Kidney epithelial cell (primary cell): ENCODE measurements at regions not wholly inside any gene's neighbourhood (a gene's known extent, or its start where the extent isn't known, plus 50 kb on each side); places are given as distances from the start of the nearest gene placed in this dataset.

ENCODE experiments used
- DNase-seq: peaks from one replicate; pipeline ENCODE4 v3.0.0-alpha.2; 2010; ENCODE audit warnings: low read depth
- H3K27me3 ChIP-seq: 2 replicates; pipeline ENCODE4 v1.6.0; 2011; ENCODE audit warnings: low read length; ENCODE audit not compliant: control insufficient read depth, insufficient read depth
- H3K36me3 ChIP-seq: 2 replicates; pipeline ENCODE4 v1.5.1; 2011; ENCODE audit warnings: low read length; ENCODE audit not compliant: control insufficient read depth, insufficient read depth
- H3K4me3 ChIP-seq: 2 replicates; pipeline ENCODE4 v1.5.1; 2011; ENCODE audit warnings: low read depth, mild to moderate bottlenecking, control low read depth, low read length
- CTCF ChIP-seq: IDR thresholded peaks from 2 replicates; pipeline ENCODE4 v1.5.1; 2011; ENCODE audit warnings: mild to moderate bottlenecking, moderate library complexity, low read length, control low read depth, inconsistent platforms; ENCODE audit not compliant: insufficient read depth, poor library complexity, severe bottlenecking

- TF ChIP-seq CTCF, result no peak
- Histone ChIP-seq H3K36me3 (no peaks in the 10 kb centered on the region), H3K27me3 (no peaks in the 10 kb centered on the region), H3K4me3 (no peak overlapping the region)
- no peak for DNase-seq
Observed at GRCh38 chr22:49525801-49526535, 301.7 kb downstream of the BRD1 start.

GRCh38 chr22:49525360-49525759, 302.3 kb downstream of the BRD1 start:
- no peak for TF ChIP-seq CTCF
- Histone ChIP-seq H3K27me3 (no peaks in the 10 kb centered on the region), H3K36me3 (no peaks in the 10 kb centered on the region), H3K4me3 (no peak overlapping the region)
- no peak for DNase-seq

GRCh38 chr22:49524362-49524761, 303.3 kb downstream of the BRD1 start:
- DNase-seq, result no peak
- H3K36me3 ChIP-seq, result no peaks in the 10 kb centered on the region
- TF ChIP-seq CTCF, result no peak
- no peaks in the 10 kb centered on the region for H3K27me3 ChIP-seq
- H3K4me3 ChIP-seq, result no peak overlapping the region

- H3K36me3 ChIP-seq, result no peaks in the 10 kb centered on the region
- DNase-seq, result no peak
- no peak overlapping the region for H3K4me3 ChIP-seq
- no peaks in the 10 kb centered on the region for H3K27me3 ChIP-seq
- TF ChIP-seq CTCF, result no peak
Observed at GRCh38 chr22:49523374-49524008, 304.2 kb downstream of the BRD1 start.

GRCh38 chr22:49522582-49523373, 304.9 kb downstream of the BRD1 start:
- no peak for TF ChIP-seq CTCF
- H3K4me3 ChIP-seq, result no peak overlapping the region

More at GRCh38 chr22:49522582-49523373, 304.9 kb downstream of the BRD1 start:
- Histone ChIP-seq H3K27me3 (peaks cover 2% of the 10 kb centered on the region), H3K36me3 (no peaks in the 10 kb centered on the region)
- DNase-seq, result no peak
